ENCODE measurements at regions not wholly inside any gene's neighbourhood (a gene's known extent, or its start where the extent isn't known, plus 50 kb on each side); places are given as distances from the start of the nearest gene placed in this dataset.
A peak's percentile ranks its signal among the peaks of the same experiment; 100 is the strongest.
"Not testable (repeated sequence)": the region's sequence is repeated elsewhere in the genome, so short reads cannot be mapped to it uniquely, and the experiment has no call there.

- no peaks in the 10 kb centered on the region for H3K4me1 ChIP-seq (ENCODE audit: control insufficient read depth, insufficient read depth, low read length, poor library complexity, severe bottlenecking)
- WGBS, 2 experiments (ENCODE audit: insufficient coverage in 2 of 2) = 86 to 100% methylated on average over 1 of the region's 1 CpG
- no peaks in the 10 kb centered on the region for H3K9me3 ChIP-seq (ENCODE audit: control insufficient read depth, low read length)
- H3K36me3 ChIP-seq (ENCODE audit: control insufficient read depth, insufficient read depth, low read length) = no peaks in the 10 kb centered on the region
- H3K27ac ChIP-seq (ENCODE audit: low read depth, low read length, severe bottlenecking) = no peak overlapping the region
- H3K4me3 ChIP-seq (ENCODE audit: extremely low read depth, insufficient read depth, low read length, poor library complexity, severe bottlenecking) = no peak overlapping the region
Measured at GRCh38 chr2:21230140-21230539, 106.4 kb downstream of the TDRD15 start.

GRCh38 chr2:21231985-21232384 is 108.2 kb downstream of the TDRD15 start:
- H3K9me3 ChIP-seq (ENCODE audit: control insufficient read depth, low read length) = no peaks in the 10 kb centered on the region
- H3K4me1 ChIP-seq (ENCODE audit: control insufficient read depth, insufficient read depth, low read length, poor library complexity, severe bottlenecking) = no peaks in the 10 kb centered on the region
- H3K4me3 ChIP-seq (ENCODE audit: extremely low read depth, insufficient read depth, low read length, poor library complexity, severe bottlenecking) = no peak overlapping the region

GRCh38 chr2:21233194-21233593 is 109.4 kb downstream of the TDRD15 start:
- whole genome bisulfite sequencing, 2 experiments (ENCODE audit: insufficient coverage in 2 of 2) = 100% methylated on average over 1 of the region's 3 CpGs; no CpG with 5 or more reads in 1 of the 2 experiments
- Histone ChIP-seq H3K9me3 (ENCODE audit: control insufficient read depth, low read length) (no peaks in the 10 kb centered on the region), H3K36me3 (ENCODE audit: control insufficient read depth, insufficient read depth, low read length) (no peaks in the 10 kb centered on the region), H3K4me1 (ENCODE audit: control insufficient read depth, insufficient read depth, low read length, poor library complexity, severe bottlenecking) (no peaks in the 10 kb centered on the region), H3K27ac (ENCODE audit: low read depth, low read length, severe bottlenecking) (no peak overlapping the region), H3K4me3 (ENCODE audit: extremely low read depth, insufficient read depth, low read length, poor library complexity, severe bottlenecking) (no peak overlapping the region)

More at GRCh38 chr2:21231985-21232384, 108.2 kb downstream of the TDRD15 start:
- Histone ChIP-seq H3K27ac (ENCODE audit: low read depth, low read length, severe bottlenecking) (no peak overlapping the region), H3K36me3 (ENCODE audit: control insufficient read depth, insufficient read depth, low read length) (no peaks in the 10 kb centered on the region)

- no peak overlapping the region for H3K4me3 ChIP-seq (ENCODE audit: extremely low read depth, insufficient read depth, low read length, poor library complexity, severe bottlenecking)
- H3K27ac ChIP-seq (ENCODE audit: low read depth, low read length, severe bottlenecking) = no peak overlapping the region
- H3K36me3 ChIP-seq (ENCODE audit: control insufficient read depth, insufficient read depth, low read length) = no peaks in the 10 kb centered on the region
- WGBS, 2 experiments (ENCODE audit: insufficient coverage in 2 of 2) = 100% methylated on average over 1 of the region's 3 CpGs; no CpG with 5 or more reads in 1 of the 2 experiments
- no peaks in the 10 kb centered on the region for H3K4me1 ChIP-seq (ENCODE audit: control insufficient read depth, insufficient read depth, low read length, poor library complexity, severe bottlenecking)
- H3K9me3 ChIP-seq (ENCODE audit: control insufficient read depth, low read length) = no peaks in the 10 kb centered on the region
Measured at GRCh38 chr2:21234001-21234400, 110.2 kb downstream of the TDRD15 start.

GRCh38 chr2:21234464-21235120 is 110.8 kb downstream of the TDRD15 start:
- H3K36me3 ChIP-seq (ENCODE audit: control insufficient read depth, insufficient read depth, low read length) = no peaks in the 10 kb centered on the region
- no peaks in the 10 kb centered on the region for H3K4me1 ChIP-seq (ENCODE audit: control insufficient read depth, insufficient read depth, low read length, poor library complexity, severe bottlenecking)
- WGBS, 2 experiments (ENCODE audit: insufficient coverage in 2 of 2) = 69 to 79% methylated on average over 2 of the region's 3 CpGs
- H3K27ac ChIP-seq (ENCODE audit: low read depth, low read length, severe bottlenecking) = no peak overlapping the region
- H3K9me3 ChIP-seq (ENCODE audit: control insufficient read depth, low read length) = no peaks in the 10 kb centered on the region
- no peak overlapping the region for H3K4me3 ChIP-seq (ENCODE audit: extremely low read depth, insufficient read depth, low read length, poor library complexity, severe bottlenecking)

- WGBS, 2 experiments (ENCODE audit: insufficient coverage in 2 of 2) = no CpG with 5 or more reads among the region's 1 CpG
- H3K27ac ChIP-seq (ENCODE audit: low read depth, low read length, severe bottlenecking); H3K4me3 ChIP-seq (ENCODE audit: extremely low read depth, insufficient read depth, low read length, poor library complexity, severe bottlenecking); H3K36me3 ChIP-seq (ENCODE audit: control insufficient read depth, insufficient read depth, low read length); H3K4me1 ChIP-seq (ENCODE audit: control insufficient read depth, insufficient read depth, low read length, poor library complexity, severe bottlenecking); H3K9me3 ChIP-seq (ENCODE audit: control insufficient read depth, low read length): not testable (repeated sequence)
Measured at GRCh38 chr2:21239749-21240148, 116.0 kb downstream of the TDRD15 start.

- Histone ChIP-seq H3K4me3 (ENCODE audit: extremely low read depth, insufficient read depth, low read length, poor library complexity, severe bottlenecking) (no peak overlapping the region), H3K4me1 (ENCODE audit: control insufficient read depth, insufficient read depth, low read length, poor library complexity, severe bottlenecking) (no peaks in the 10 kb centered on the region), H3K9me3 (ENCODE audit: control insufficient read depth, low read length) (no peaks in the 10 kb centered on the region), H3K27ac (ENCODE audit: low read depth, low read length, severe bottlenecking) (no peak overlapping the region), H3K36me3 (ENCODE audit: control insufficient read depth, insufficient read depth, low read length) (no peaks in the 10 kb centered on the region)
- no CpG with 5 or more reads among the region's 1 CpG for WGBS, 2 experiments (ENCODE audit: insufficient coverage in 2 of 2)
Measured at GRCh38 chr2:21244161-21244560, 120.4 kb downstream of the TDRD15 start.

- Histone ChIP-seq H3K4me3 (ENCODE audit: extremely low read depth, insufficient read depth, low read length, poor library complexity, severe bottlenecking) (no peak overlapping the region), H3K36me3 (ENCODE audit: control insufficient read depth, insufficient read depth, low read length) (no peaks in the 10 kb centered on the region), H3K27ac (ENCODE audit: low read depth, low read length, severe bottlenecking) (no peak overlapping the region), H3K4me1 (ENCODE audit: control insufficient read depth, insufficient read depth, low read length, poor library complexity, severe bottlenecking) (no peaks in the 10 kb centered on the region), H3K9me3 (ENCODE audit: control insufficient read depth, low read length) (no peaks in the 10 kb centered on the region)
- 92% methylated on average over 1 of the region's 2 CpGs; no CpG with 5 or more reads in 1 of the 2 experiments for WGBS, 2 experiments (ENCODE audit: insufficient coverage in 2 of 2)
Measured at GRCh38 chr2:21245565-21245964, 121.8 kb downstream of the TDRD15 start.

- H3K27ac ChIP-seq (ENCODE audit: low read depth, low read length, severe bottlenecking) = no peak overlapping the region
- WGBS, 2 experiments (ENCODE audit: insufficient coverage in 2 of 2) = no CpG with 5 or more reads among the region's 3 CpGs
- H3K36me3 ChIP-seq (ENCODE audit: control insufficient read depth, insufficient read depth, low read length) = no peaks in the 10 kb centered on the region
- no peak overlapping the region for H3K4me3 ChIP-seq (ENCODE audit: extremely low read depth, insufficient read depth, low read length, poor library complexity, severe bottlenecking)
- no peaks in the 10 kb centered on the region for H3K9me3 ChIP-seq (ENCODE audit: control insufficient read depth, low read length)
- H3K4me1 ChIP-seq (ENCODE audit: control insufficient read depth, insufficient read depth, low read length, poor library complexity, severe bottlenecking) = no peaks in the 10 kb centered on the region
Measured at GRCh38 chr2:21249367-21249766, 125.6 kb downstream of the TDRD15 start.

GRCh38 chr2:21250673-21251072 is 126.9 kb downstream of the TDRD15 start:
- H3K36me3 ChIP-seq (ENCODE audit: control insufficient read depth, insufficient read depth, low read length) = no peaks in the 10 kb centered on the region
- H3K27ac ChIP-seq (ENCODE audit: low read depth, low read length, severe bottlenecking) = no peak overlapping the region
- no peak overlapping the region for H3K4me3 ChIP-seq (ENCODE audit: extremely low read depth, insufficient read depth, low read length, poor library complexity, severe bottlenecking)
- H3K4me1 ChIP-seq (ENCODE audit: control insufficient read depth, insufficient read depth, low read length, poor library complexity, severe bottlenecking) = no peaks in the 10 kb centered on the region
- H3K9me3 ChIP-seq (ENCODE audit: control insufficient read depth, low read length) = no peaks in the 10 kb centered on the region

- Histone ChIP-seq H3K9me3 (ENCODE audit: control insufficient read depth, low read length) (no peaks in the 10 kb centered on the region), H3K36me3 (ENCODE audit: control insufficient read depth, insufficient read depth, low read length) (no peaks in the 10 kb centered on the region), H3K4me1 (ENCODE audit: control insufficient read depth, insufficient read depth, low read length, poor library complexity, severe bottlenecking) (no peaks in the 10 kb centered on the region), H3K4me3 (ENCODE audit: extremely low read depth, insufficient read depth, low read length, poor library complexity, severe bottlenecking) (no peak overlapping the region), H3K27ac (ENCODE audit: low read depth, low read length, severe bottlenecking) (peak overlapping the region; percentile 79)
- 62 to 89% methylated on average over 3 of the region's 5 CpGs for WGBS, 2 experiments (ENCODE audit: insufficient coverage in 2 of 2)
Measured at GRCh38 chr2:21251216-21251980, 127.6 kb downstream of the TDRD15 start.
